ENCODE measurements at regions not wholly inside any gene's neighbourhood (a gene's known extent, or its start where the extent isn't known, plus 50 kb on each side); places are given as distances from the start of the nearest gene placed in this dataset.

- Histone ChIP-seq H3K9me3 (replicated peaks; ENCODE audit: control insufficient read depth, insufficient read depth, low read length) (no peaks in the 10 kb centered on the region), H2AFZ (ENCODE audit: control insufficient read depth, low read depth, low read length) (no peak overlapping the region), H3K27me3 (replicated peaks in 1 of 2; ENCODE audit: control insufficient read depth in 2 of 2, insufficient read depth in 2 of 2, low read length in 1 of 2) (no peaks in the 10 kb centered on the region), H3K9ac (ENCODE audit: control insufficient read depth, insufficient read depth, low read length) (no peak overlapping the region), H3K4me3 (no peak overlapping the region), H3K36me3 (ENCODE audit: control insufficient read depth in 2 of 2, insufficient read depth in 2 of 2, low read length in 1 of 2) (no peaks in the 10 kb centered on the region), H3K79me2 (ENCODE audit: control insufficient read depth, insufficient read depth, low read length) (no peaks in the 10 kb centered on the region), H3K4me1 (ENCODE audit: control insufficient read depth, insufficient read depth, low read length) (no peaks in the 10 kb centered on the region), H3K27ac (ENCODE audit: control insufficient read depth, insufficient read depth) (no peak overlapping the region), H3K4me2 (ENCODE audit: control insufficient read depth, insufficient read depth) (no peak overlapping the region), H4K20me1 (ENCODE audit: control insufficient read depth, insufficient read depth) (no peaks in the 10 kb centered on the region)
- ChIA-PET SMC1A (ENCODE audit: uncharacterized antibody, unreplicated experiment) (interaction anchor here (1.0 to 1.6 kb wide), 2 partner anchors 11 to 20 kb away, joined by 3 to 6 read pairs; no protein-coding TSS in a partner anchor), RAD21 (ENCODE audit: unreplicated experiment) (no interaction called here), POLR2A (no interaction called here), CTCF (no interaction called here)
- intact Hi-C loops (cut with micrococcal nuclease; ENCODE audit: unreplicated experiment) (no loop called here), in situ Hi-C loops (cut with MboI) (no loop called here)
- 3% methylated on average over 3 of the region's 3 CpGs for WGBS (ENCODE audit: insufficient coverage, insufficient replicate concordance, low lambda C conversion rate, missing lambda C conversion rate)
- FAIRE-seq, result no peak
- TF ChIP-seq CBX5 (IDR thresholded peaks at IDR 0.05; ENCODE audit: low read depth) (no peak), SIN3A (IDR thresholded peaks at IDR 0.05; ENCODE audit: low read depth, low read length) (no peak), ZNF217 (IDR thresholded peaks at IDR 0.05) (no peak), CEBPZ (IDR thresholded peaks at IDR 0.05; ENCODE audit: low read depth, low read length) (no peak), FOXK2 (IDR thresholded peaks at IDR 0.05) (no peak), BRCA1 (IDR thresholded peaks at IDR 0.05; ENCODE audit: low read depth, low read length) (no peak), NR2C1 (IDR thresholded peaks at IDR 0.05) (no peak), CHD1 (IDR thresholded peaks at IDR 0.05; ENCODE audit: low read depth, low read length) (no peak), NFYA (IDR thresholded peaks at IDR 0.05; ENCODE audit: borderline replicate concordance, low read depth, low read length) (no peak), BHLHE40 (IDR thresholded peaks at IDR 0.05; ENCODE audit: borderline replicate concordance in 1 of 2, low read depth in 2 of 2, low read length in 1 of 2) (no peak), POLR2AphosphoS2 (IDR thresholded peaks at IDR 0.05; ENCODE audit: low read depth, low read length) (no peak), POLR2A (IDR thresholded peaks at IDR 0.05; ENCODE audit: low read depth, low read length) (no peak), PML (IDR thresholded peaks at IDR 0.05; ENCODE audit: low read length) (no peak), YBX1 (IDR thresholded peaks at IDR 0.05) (no peak), STAT3 (IDR thresholded peaks at IDR 0.05; ENCODE audit: low read depth, low read length) (no peak)
- TF ChIP-seq, protein P1, sequence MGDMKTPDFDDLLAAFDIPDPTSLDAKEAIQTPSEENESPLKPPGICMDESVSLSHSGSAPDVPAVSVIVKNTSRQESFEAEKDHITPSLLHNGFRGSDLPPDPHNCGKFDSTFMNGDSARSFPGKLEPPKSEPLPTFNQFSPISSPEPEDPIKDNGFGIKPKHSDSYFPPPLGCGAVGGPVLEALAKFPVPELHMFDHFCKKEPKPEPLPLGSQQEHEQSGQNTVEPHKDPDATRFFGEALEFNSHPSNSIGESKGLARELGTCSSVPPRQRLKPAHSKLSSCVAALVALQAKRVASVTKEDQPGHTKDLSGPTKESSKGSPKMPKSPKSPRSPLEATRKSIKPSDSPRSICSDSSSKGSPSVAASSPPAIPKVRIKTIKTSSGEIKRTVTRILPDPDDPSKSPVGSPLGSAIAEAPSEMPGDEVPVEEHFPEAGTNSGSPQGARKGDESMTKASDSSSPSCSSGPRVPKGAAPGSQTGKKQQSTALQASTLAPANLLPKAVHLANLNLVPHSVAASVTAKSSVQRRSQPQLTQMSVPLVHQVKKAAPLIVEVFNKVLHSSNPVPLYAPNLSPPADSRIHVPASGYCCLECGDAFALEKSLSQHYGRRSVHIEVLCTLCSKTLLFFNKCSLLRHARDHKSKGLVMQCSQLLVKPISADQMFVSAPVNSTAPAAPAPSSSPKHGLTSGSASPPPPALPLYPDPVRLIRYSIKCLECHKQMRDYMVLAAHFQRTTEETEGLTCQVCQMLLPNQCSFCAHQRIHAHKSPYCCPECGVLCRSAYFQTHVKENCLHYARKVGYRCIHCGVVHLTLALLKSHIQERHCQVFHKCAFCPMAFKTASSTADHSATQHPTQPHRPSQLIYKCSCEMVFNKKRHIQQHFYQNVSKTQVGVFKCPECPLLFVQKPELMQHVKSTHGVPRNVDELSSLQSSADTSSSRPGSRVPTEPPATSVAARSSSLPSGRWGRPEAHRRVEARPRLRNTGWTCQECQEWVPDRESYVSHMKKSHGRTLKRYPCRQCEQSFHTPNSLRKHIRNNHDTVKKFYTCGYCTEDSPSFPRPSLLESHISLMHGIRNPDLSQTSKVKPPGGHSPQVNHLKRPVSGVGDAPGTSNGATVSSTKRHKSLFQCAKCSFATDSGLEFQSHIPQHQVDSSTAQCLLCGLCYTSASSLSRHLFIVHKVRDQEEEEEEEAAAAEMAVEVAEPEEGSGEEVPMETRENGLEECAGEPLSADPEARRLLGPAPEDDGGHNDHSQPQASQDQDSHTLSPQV (IDR thresholded peaks at IDR 0.05), result no peak
- no TSS peak for BruUV-seq (replicated peaks)
- no peak for ATAC-seq
- DNase-seq (ENCODE audit: low read depth, low spot score), result no peak
Observed at GRCh38 chr5:88405783-88406182, 137.1 kb upstream of the TMEM161B start.

Data from GM12878 (cell line).